Astrocyte of the spinal cord (primary cell): ENCODE measurements at regions not wholly inside any gene's neighbourhood (a gene's known extent, or its start where the extent isn't known, plus 50 kb on each side); places are given as distances from the start of the nearest gene placed in this dataset.

Experiments used
- DNase-seq: peaks from one replicate; pipeline ENCODE4 v3.0.0; 2011; ENCODE audit warnings: low read depth, low spot score
- H3K4me3 ChIP-seq: 2 replicates; pipeline ENCODE4 v1.5.1; 2011; ENCODE audit warnings: low read depth, mild to moderate bottlenecking, low read length, moderate library complexity
- CTCF ChIP-seq: IDR thresholded peaks from 2 replicates; pipeline ENCODE4 v1.5.1; 2012; ENCODE audit warnings: low read depth, mild to moderate bottlenecking, low read length, inconsistent platforms
- in situ Hi-C: cut with HindIII; loops from 2 replicates; pipeline ENCODE4 v1.10.0; 2017; ENCODE audit warnings: low sequenced_read_pairs

GRCh38 chr3:111362381-111363009 is 179.5 kb upstream of the CD96 start:
- in situ Hi-C loops: no loop called here

GRCh38 chr3:111366515-111366914 is 175.5 kb upstream of the CD96 start:
- no peak for DNase-seq
- no peak for TF ChIP-seq CTCF
- in situ Hi-C loops: no loop called here
- no peak overlapping the region for H3K4me3 ChIP-seq

More at GRCh38 chr3:111362381-111363009, 179.5 kb upstream of the CD96 start:
- H3K4me3 ChIP-seq: no peak overlapping the region
- TF ChIP-seq CTCF: no peak
- DNase-seq: no peak

GRCh38 chr3:111368056-111368455 is 173.9 kb upstream of the CD96 start:
- no peak overlapping the region for H3K4me3 ChIP-seq
- DNase-seq: no peak
- in situ Hi-C loops: no loop called here
- TF ChIP-seq CTCF: no peak

GRCh38 chr3:111369958-111370357 is 172.0 kb upstream of the CD96 start:
- no peak for DNase-seq
- no peak for TF ChIP-seq CTCF
- in situ Hi-C loops: no loop called here

GRCh38 chr3:111373239-111373638 is 168.8 kb upstream of the CD96 start:
- TF ChIP-seq CTCF: no peak
- in situ Hi-C loops: no loop called here
- DNase-seq: no peak

More at GRCh38 chr3:111369958-111370357, 172.0 kb upstream of the CD96 start:
- no peak overlapping the region for H3K4me3 ChIP-seq

GRCh38 chr3:111373861-111374260 is 168.1 kb upstream of the CD96 start:
- no peak overlapping the region for H3K4me3 ChIP-seq
- in situ Hi-C loops: no loop called here
- TF ChIP-seq CTCF: no peak
- DNase-seq: peak; percentile 15

More at GRCh38 chr3:111373239-111373638, 168.8 kb upstream of the CD96 start:
- no peak overlapping the region for H3K4me3 ChIP-seq

GRCh38 chr3:111385971-111386495 is 156.0 kb upstream of the CD96 start:
- no peak for DNase-seq
- no peak for TF ChIP-seq CTCF
- no peak overlapping the region for H3K4me3 ChIP-seq
- in situ Hi-C loops: no loop called here
